ENCODE measurements at regions not wholly inside any gene's neighbourhood (a gene's known extent, or its start where the extent isn't known, plus 50 kb on each side); places are given as distances from the start of the nearest gene placed in this dataset.

DNA sequence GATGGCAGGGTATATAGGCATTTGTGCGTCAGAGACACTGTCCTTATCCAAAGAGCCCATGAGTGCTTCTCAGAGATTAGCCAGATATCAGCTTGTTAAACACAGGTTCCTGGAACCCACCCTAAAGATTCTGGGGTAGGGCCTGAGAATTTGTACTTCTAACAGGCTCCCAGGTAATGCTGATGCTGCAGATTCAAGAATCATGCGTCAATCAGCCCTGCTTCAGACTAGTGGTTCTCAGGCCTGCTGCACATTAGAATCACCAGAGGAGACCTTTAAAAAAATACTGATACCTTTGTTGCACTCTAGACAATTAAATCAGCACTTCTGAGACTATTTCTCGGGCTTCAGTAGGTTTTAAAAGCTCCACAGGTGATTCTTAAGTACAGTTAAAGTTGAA, 369.5 kb downstream of the MFSD1 start:
- Histone ChIP-seq H3K27ac (ENCODE audit: low read depth in 2 of 2, low read length in 2 of 2) (peak overlapping the region in 1 of 2 donors; percentile 5), H3K27me3 (ENCODE audit: control insufficient read depth in 2 of 2, insufficient read depth in 2 of 2, low read length in 2 of 2) (no peaks in the 10 kb centered on the region), H3K9me3 (ENCODE audit: control insufficient read depth in 2 of 2, low read length in 2 of 2) (no peaks in the 10 kb centered on the region)

GRCh38 chr3:159172473-159172872, 370.6 kb downstream of the MFSD1 start:
- H3K9ac ChIP-seq (ENCODE audit: low read depth in 1 of 2, low read length in 2 of 2) = no peak overlapping the region
- H3K27ac ChIP-seq (ENCODE audit: low read depth in 2 of 2, low read length in 2 of 2) = no peak overlapping the region
- H3K9me3 ChIP-seq (ENCODE audit: control insufficient read depth in 2 of 2, low read length in 2 of 2) = no peaks in the 10 kb centered on the region
- no peaks in the 10 kb centered on the region for H3K36me3 ChIP-seq (ENCODE audit: control insufficient read depth in 2 of 2, insufficient read depth in 2 of 2, low read length in 2 of 2)
- no peaks in the 10 kb centered on the region for H3K27me3 ChIP-seq (ENCODE audit: control insufficient read depth in 2 of 2, insufficient read depth in 2 of 2, low read length in 2 of 2)
- H3K4me1 ChIP-seq (ENCODE audit: control insufficient read depth in 2 of 2, insufficient read depth in 2 of 2, low read length in 2 of 2) = peaks cover 0 to 6% of the 10 kb centered on the region in 2 donors
- H3K4me3 ChIP-seq (ENCODE audit: low read length in 2 of 2) = no peak overlapping the region

More for the DNA sequence above, 369.5 kb downstream of the MFSD1 start:
- Histone ChIP-seq H3K4me3 (ENCODE audit: low read length in 2 of 2) (no peak overlapping the region), H3K36me3 (ENCODE audit: control insufficient read depth in 2 of 2, insufficient read depth in 2 of 2, low read length in 2 of 2) (no peaks in the 10 kb centered on the region), H3K9ac (ENCODE audit: low read depth in 1 of 2, low read length in 2 of 2) (no peak overlapping the region), H3K4me1 (ENCODE audit: control insufficient read depth in 2 of 2, insufficient read depth in 2 of 2, low read length in 2 of 2) (peaks cover 0 to 6% of the 10 kb centered on the region in 2 donors)

GRCh38 chr3:159174715-159175692, 373.1 kb downstream of the MFSD1 start:
- H3K4me3 ChIP-seq (ENCODE audit: low read length in 2 of 2) = no peak overlapping the region
- H3K36me3 ChIP-seq (ENCODE audit: control insufficient read depth in 2 of 2, insufficient read depth in 2 of 2, low read length in 2 of 2) = no peaks in the 10 kb centered on the region
- no peaks in the 10 kb centered on the region for H3K27me3 ChIP-seq (ENCODE audit: control insufficient read depth in 2 of 2, insufficient read depth in 2 of 2, low read length in 2 of 2)
- H3K4me1 ChIP-seq (ENCODE audit: control insufficient read depth in 2 of 2, insufficient read depth in 2 of 2, low read length in 2 of 2) = peaks cover 0 to 3% of the 10 kb centered on the region in 2 donors
- no peak overlapping the region for H3K9ac ChIP-seq (ENCODE audit: low read depth in 1 of 2, low read length in 2 of 2)
- no peaks in the 10 kb centered on the region for H3K9me3 ChIP-seq (ENCODE audit: control insufficient read depth in 2 of 2, low read length in 2 of 2)
- H3K27ac ChIP-seq (ENCODE audit: low read depth in 2 of 2, low read length in 2 of 2) = no peak overlapping the region

DNA sequence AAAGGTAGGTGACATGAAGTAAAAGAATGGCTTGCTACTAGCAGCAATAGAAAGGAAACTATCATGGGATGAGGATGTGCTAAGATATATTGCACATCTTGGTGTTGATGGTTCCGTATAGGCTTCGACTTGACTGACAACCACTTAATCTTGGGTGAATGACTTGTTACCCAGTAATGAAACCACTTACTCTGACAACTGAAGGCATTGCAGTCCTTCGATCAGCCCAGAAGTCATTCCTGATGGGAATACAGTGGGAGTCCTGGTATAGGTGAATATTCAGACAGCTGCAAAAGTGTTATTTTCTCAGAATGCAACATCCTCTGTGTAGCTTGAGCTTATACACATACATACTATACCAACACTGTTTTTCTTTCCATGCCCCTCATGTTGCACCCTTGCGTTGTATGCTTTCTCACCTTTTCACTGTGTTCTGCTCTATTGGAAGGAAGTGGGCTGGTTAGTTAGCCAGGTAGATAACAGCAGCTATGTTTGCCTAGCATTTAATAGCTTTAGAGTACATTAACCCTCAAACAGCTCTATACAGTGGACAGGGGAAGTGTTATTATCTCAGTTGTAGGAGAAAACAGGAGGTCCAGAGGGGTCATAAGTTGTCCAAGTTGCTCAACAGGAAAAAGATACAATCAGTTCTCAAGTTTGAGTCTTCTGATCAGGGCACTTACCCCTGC, 376.5 kb downstream of the MFSD1 start:
- H3K36me3 ChIP-seq (ENCODE audit: control insufficient read depth in 2 of 2, insufficient read depth in 2 of 2, low read length in 2 of 2) = no peaks in the 10 kb centered on the region
- no peak overlapping the region for H3K4me3 ChIP-seq (ENCODE audit: low read length in 2 of 2)
- H3K9me3 ChIP-seq (ENCODE audit: control insufficient read depth in 2 of 2, low read length in 2 of 2) = no peaks in the 10 kb centered on the region
- no peak overlapping the region for H3K27ac ChIP-seq (ENCODE audit: low read depth in 2 of 2, low read length in 2 of 2)
- H3K9ac ChIP-seq (ENCODE audit: low read depth in 1 of 2, low read length in 2 of 2) = no peak overlapping the region
- no peaks in the 10 kb centered on the region for H3K4me1 ChIP-seq (ENCODE audit: control insufficient read depth in 2 of 2, insufficient read depth in 2 of 2, low read length in 2 of 2)
- H3K27me3 ChIP-seq (ENCODE audit: control insufficient read depth in 2 of 2, insufficient read depth in 2 of 2, low read length in 2 of 2) = no peaks in the 10 kb centered on the region

DNA sequence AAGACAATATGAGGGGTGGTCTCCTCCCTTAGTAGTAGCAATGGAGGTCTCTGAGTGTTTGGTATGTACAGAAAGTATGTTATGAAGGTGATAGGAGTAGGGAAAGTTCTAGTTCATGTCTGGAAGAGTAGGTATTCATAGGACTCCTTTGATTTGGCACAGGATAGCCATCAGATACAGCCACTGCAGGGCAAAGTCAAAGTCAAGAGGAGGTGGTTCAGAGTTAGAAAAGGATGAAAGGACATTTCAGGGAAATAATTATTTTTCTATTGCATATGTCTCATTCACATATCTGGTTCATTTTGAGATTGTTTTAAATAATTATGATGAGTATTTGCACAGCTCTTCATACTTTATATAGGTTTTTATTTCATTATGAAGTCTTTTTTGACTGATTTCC, 381.1 kb downstream of the MFSD1 start:
- Histone ChIP-seq H3K27ac (ENCODE audit: low read depth in 2 of 2, low read length in 2 of 2) (no peak overlapping the region), H3K4me3 (ENCODE audit: low read length in 2 of 2) (no peak overlapping the region), H3K27me3 (ENCODE audit: control insufficient read depth in 2 of 2, insufficient read depth in 2 of 2, low read length in 2 of 2) (no peaks in the 10 kb centered on the region), H3K9ac (ENCODE audit: low read depth in 1 of 2, low read length in 2 of 2) (no peak overlapping the region), H3K36me3 (ENCODE audit: control insufficient read depth in 2 of 2, insufficient read depth in 2 of 2, low read length in 2 of 2) (no peaks in the 10 kb centered on the region), H3K4me1 (ENCODE audit: control insufficient read depth in 2 of 2, insufficient read depth in 2 of 2, low read length in 2 of 2) (no peaks in the 10 kb centered on the region), H3K9me3 (ENCODE audit: control insufficient read depth in 2 of 2, low read length in 2 of 2) (no peaks in the 10 kb centered on the region)

DNA sequence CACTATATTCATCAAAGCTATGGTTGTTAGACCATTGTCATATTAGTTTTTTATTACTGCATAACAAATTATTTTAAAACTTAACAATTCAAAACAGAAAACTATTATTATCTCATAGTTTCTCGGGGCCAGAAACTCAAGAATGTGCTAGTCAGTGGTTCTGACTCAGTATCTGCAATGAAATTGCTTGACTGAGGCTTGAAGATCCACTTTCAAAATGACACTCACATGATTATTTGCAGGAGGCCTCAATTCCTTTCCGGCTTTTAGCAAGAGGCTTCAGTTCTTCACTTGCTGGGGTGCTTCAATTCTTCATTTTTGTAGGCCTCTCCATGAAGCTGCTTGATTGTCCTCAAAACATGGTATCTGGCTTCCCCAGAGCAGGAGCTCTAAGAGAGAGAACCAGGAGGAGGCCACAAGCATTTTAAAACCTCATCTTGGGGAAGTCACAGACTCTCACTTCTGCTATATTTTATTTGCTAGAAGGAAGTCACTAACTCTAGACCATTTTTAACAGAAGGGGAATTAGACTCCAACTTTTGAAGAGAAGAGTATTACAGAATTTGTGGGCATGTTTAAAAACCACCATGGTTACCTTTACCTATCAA, 383.7 kb downstream of the MFSD1 start:
- Histone ChIP-seq H3K27me3 (ENCODE audit: control insufficient read depth in 2 of 2, insufficient read depth in 2 of 2, low read length in 2 of 2) (no peaks in the 10 kb centered on the region), H3K9ac (ENCODE audit: low read depth in 1 of 2, low read length in 2 of 2) (no peak overlapping the region), H3K9me3 (ENCODE audit: control insufficient read depth in 2 of 2, low read length in 2 of 2) (no peaks in the 10 kb centered on the region), H3K4me3 (ENCODE audit: low read length in 2 of 2) (no peak overlapping the region), H3K36me3 (ENCODE audit: control insufficient read depth in 2 of 2, insufficient read depth in 2 of 2, low read length in 2 of 2) (no peaks in the 10 kb centered on the region), H3K4me1 (ENCODE audit: control insufficient read depth in 2 of 2, insufficient read depth in 2 of 2, low read length in 2 of 2) (no peaks in the 10 kb centered on the region), H3K27ac (ENCODE audit: low read depth in 2 of 2, low read length in 2 of 2) (no peak overlapping the region)

DNA sequence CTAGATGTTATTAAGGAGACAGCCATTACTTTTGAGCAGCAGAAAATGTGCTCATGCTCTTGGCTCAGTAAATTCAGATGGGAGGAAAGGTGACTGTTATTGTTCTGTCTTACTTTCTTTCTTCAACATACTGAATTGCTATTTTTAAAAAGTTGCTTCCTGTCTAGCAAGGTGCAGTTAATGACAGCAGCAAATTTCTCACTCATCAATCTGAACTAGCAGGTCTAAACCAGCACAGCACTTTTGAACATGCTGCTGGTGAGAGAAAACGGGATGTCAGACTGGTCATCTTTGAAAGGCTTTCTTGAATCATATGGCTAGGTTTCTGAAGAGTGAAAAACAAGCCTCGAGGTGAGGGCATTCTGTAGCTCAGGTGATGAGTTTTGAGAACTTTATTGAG, 384.7 kb downstream of the MFSD1 start:
- Histone ChIP-seq H3K4me1 (ENCODE audit: control insufficient read depth in 2 of 2, insufficient read depth in 2 of 2, low read length in 2 of 2) (no peaks in the 10 kb centered on the region), H3K36me3 (ENCODE audit: control insufficient read depth in 2 of 2, insufficient read depth in 2 of 2, low read length in 2 of 2) (no peaks in the 10 kb centered on the region), H3K27ac (ENCODE audit: low read depth in 2 of 2, low read length in 2 of 2) (no peak overlapping the region), H3K27me3 (ENCODE audit: control insufficient read depth in 2 of 2, insufficient read depth in 2 of 2, low read length in 2 of 2) (no peaks in the 10 kb centered on the region), H3K9me3 (ENCODE audit: control insufficient read depth in 2 of 2, low read length in 2 of 2) (no peaks in the 10 kb centered on the region), H3K4me3 (ENCODE audit: low read length in 2 of 2) (no peak overlapping the region), H3K9ac (ENCODE audit: low read depth in 1 of 2, low read length in 2 of 2) (no peak overlapping the region)

GRCh38 chr3:159187232-159187631, 385.4 kb downstream of the MFSD1 start:
- Histone ChIP-seq H3K27ac (ENCODE audit: low read depth in 2 of 2, low read length in 2 of 2) (no peak overlapping the region), H3K9me3 (ENCODE audit: control insufficient read depth in 2 of 2, low read length in 2 of 2) (no peaks in the 10 kb centered on the region), H3K4me1 (ENCODE audit: control insufficient read depth in 2 of 2, insufficient read depth in 2 of 2, low read length in 2 of 2) (no peaks in the 10 kb centered on the region), H3K9ac (ENCODE audit: low read depth in 1 of 2, low read length in 2 of 2) (no peak overlapping the region), H3K4me3 (ENCODE audit: low read length in 2 of 2) (no peak overlapping the region), H3K36me3 (ENCODE audit: control insufficient read depth in 2 of 2, insufficient read depth in 2 of 2, low read length in 2 of 2) (no peaks in the 10 kb centered on the region), H3K27me3 (ENCODE audit: control insufficient read depth in 2 of 2, insufficient read depth in 2 of 2, low read length in 2 of 2) (no peaks in the 10 kb centered on the region)

DNA sequence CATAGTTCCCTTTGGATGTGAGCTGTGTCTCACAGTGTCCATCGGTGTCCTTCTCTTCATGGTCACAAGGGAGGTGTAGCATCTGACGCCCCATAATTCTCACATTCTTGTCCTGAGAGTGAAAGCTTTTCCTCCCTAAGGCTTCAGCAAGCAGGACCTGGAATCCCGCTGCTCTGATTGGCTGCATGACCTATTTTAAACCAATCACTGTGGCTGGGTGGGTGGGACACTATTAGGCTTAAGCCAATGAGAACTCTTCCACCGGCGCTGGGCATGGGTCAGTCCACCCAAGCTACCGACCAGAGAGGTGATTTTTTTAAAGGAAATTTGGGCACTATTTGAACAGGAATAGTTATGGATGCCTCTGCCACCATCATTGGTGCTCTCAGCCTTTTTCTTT, 385.9 kb downstream of the MFSD1 start:
- H3K9me3 ChIP-seq (ENCODE audit: control insufficient read depth in 2 of 2, low read length in 2 of 2) = no peaks in the 10 kb centered on the region
- H3K4me1 ChIP-seq (ENCODE audit: control insufficient read depth in 2 of 2, insufficient read depth in 2 of 2, low read length in 2 of 2) = no peaks in the 10 kb centered on the region
- H3K36me3 ChIP-seq (ENCODE audit: control insufficient read depth in 2 of 2, insufficient read depth in 2 of 2, low read length in 2 of 2) = no peaks in the 10 kb centered on the region
- H3K4me3 ChIP-seq (ENCODE audit: low read length in 2 of 2) = no peak overlapping the region
- no peak overlapping the region for H3K9ac ChIP-seq (ENCODE audit: low read depth in 1 of 2, low read length in 2 of 2)
- no peak overlapping the region for H3K27ac ChIP-seq (ENCODE audit: low read depth in 2 of 2, low read length in 2 of 2)
- H3K27me3 ChIP-seq (ENCODE audit: control insufficient read depth in 2 of 2, insufficient read depth in 2 of 2, low read length in 2 of 2) = no peaks in the 10 kb centered on the region

Measured in mucosa of rectum (tissue), 2 donors.